PC-9 (cell line): ENCODE measurements at regions not wholly inside any gene's neighbourhood (a gene's known extent, or its start where the extent isn't known, plus 50 kb on each side); places are given as distances from the start of the nearest gene placed in this dataset.

ENCODE experiments used
- BruUV-seq: library from RNA; stranded (reverse); fragments of 400-500 nt; replicated peaks from 2 replicates; lab custom pipeline; 2021; lab: Mats Ljungman, UMichigan
- CTCF ChIA-PET: fragments of 300-600 bp; sonication (Branson Sonifier 250); formaldehyde crosslinking; loops from one replicate; lab custom pipeline; 2022; ENCODE audit warnings: antibody characterized with exemption; lab: Charles Lee
- POLR2A ChIA-PET: fragments of 300-600 bp; sonication (Branson Sonifier 250); formaldehyde crosslinking; loops from one replicate; lab custom pipeline; 2022; ENCODE audit warnings: antibody characterized with exemption; ENCODE audit not compliant: unreplicated experiment; lab: Charles Lee
- DNase-seq, 2 experiments: peaks; one replicate each; pipeline versions ENCODE4 v3.0.0 to v3.0.0-alpha.2; 2015 to 2022; ENCODE audit warnings: mixed read lengths in 1 of 2
- H2AFZ ChIP-seq: fragments of 200-600 bp; sonication (generic); 2 replicates; pipeline ENCODE4 v1.8.1; 2017; ENCODE audit warnings: antibody characterized with exemption
- H3F3A ChIP-seq: fragments of 200-600 bp; sonication (generic); 2 replicates; pipeline ENCODE4 v1.8.1; 2017; ENCODE audit warnings: antibody characterized with exemption, mild to moderate bottlenecking, low read depth; ENCODE audit not compliant: insufficient read depth
- H3K27ac ChIP-seq: fragments of 200-600 bp; sonication (generic); 2 replicates; pipeline ENCODE4 v1.6.1; 2016; ENCODE audit warnings: mixed run types
- H3K27me3 ChIP-seq: fragments of 200-600 bp; sonication (generic); 2 replicates; pipeline ENCODE4 v1.6.1; 2016; ENCODE audit warnings: low read depth, mixed run types; ENCODE audit not compliant: insufficient read depth
- H3K36me3 ChIP-seq: fragments of 200-600 bp; sonication (generic); 2 replicates; pipeline ENCODE4 v1.6.1; 2016; ENCODE audit warnings: low read depth, mixed run types
- H3K4me1 ChIP-seq: fragments of 200-600 bp; sonication (generic); replicated peaks from 2 replicates; pipeline ENCODE4 v1.6.1; 2016; ENCODE audit warnings: mixed run types; ENCODE audit not compliant: insufficient read depth
- H3K4me2 ChIP-seq: fragments of 200-600 bp; sonication (generic); 2 replicates; pipeline ENCODE4 v1.6.1; 2017; ENCODE audit warnings: mixed run types
- H3K4me3 ChIP-seq: fragments of 200-600 bp; sonication (generic); 2 replicates; pipeline ENCODE4 v1.6.1; 2016; ENCODE audit warnings: mixed run types
- H3K79me2 ChIP-seq: fragments of 200-600 bp; sonication (generic); 2 replicates; pipeline ENCODE4 v1.6.1; 2017; ENCODE audit warnings: low read depth, mixed run types
- H3K9me2 ChIP-seq: fragments of 200-600 bp; sonication (generic); 2 replicates; pipeline ENCODE4 v1.8.1; 2017; ENCODE audit warnings: mild to moderate bottlenecking; ENCODE audit not compliant: insufficient read depth
- H3K9me3 ChIP-seq: fragments of 200-600 bp; sonication (generic); 2 replicates; pipeline ENCODE4 v1.8.1; 2016; ENCODE audit warnings: low read depth; ENCODE audit not compliant: insufficient read depth
- H4K20me1 ChIP-seq: fragments of 200-600 bp; sonication (generic); 2 replicates; pipeline ENCODE4 v1.8.1; 2017; ENCODE audit not compliant: insufficient read depth
- EZH2 ChIP-seq: fragments of 200-600 bp; sonication (generic); IDR thresholded peaks from 2 replicates; pipeline ENCODE4 v1.8.0; 2017; ENCODE audit warnings: antibody characterized with exemption, low read depth
- intact Hi-C: fragments of 100-400 bp; cut with micrococcal nuclease; formaldehyde crosslinking; loops from one replicate; pipeline ENCODE4 v1.10.0; 2022; ENCODE audit not compliant: unreplicated experiment
- TF ChIP-seq, protein P1 (sequence below): fragments of 200-600 bp; sonication (generic); conservative IDR thresholded peaks from 2 replicates; pipeline ENCODE4 v1.6.1; 2017; ENCODE audit warnings: mixed run types, antibody characterized with exemption, mild to moderate bottlenecking, moderate library complexity

GRCh38 chr20:17171746-17172280 is 55.0 kb upstream of the PCSK2 start:
- TF ChIP-seq EZH2, result no peak
- TF ChIP-seq, protein P1, sequence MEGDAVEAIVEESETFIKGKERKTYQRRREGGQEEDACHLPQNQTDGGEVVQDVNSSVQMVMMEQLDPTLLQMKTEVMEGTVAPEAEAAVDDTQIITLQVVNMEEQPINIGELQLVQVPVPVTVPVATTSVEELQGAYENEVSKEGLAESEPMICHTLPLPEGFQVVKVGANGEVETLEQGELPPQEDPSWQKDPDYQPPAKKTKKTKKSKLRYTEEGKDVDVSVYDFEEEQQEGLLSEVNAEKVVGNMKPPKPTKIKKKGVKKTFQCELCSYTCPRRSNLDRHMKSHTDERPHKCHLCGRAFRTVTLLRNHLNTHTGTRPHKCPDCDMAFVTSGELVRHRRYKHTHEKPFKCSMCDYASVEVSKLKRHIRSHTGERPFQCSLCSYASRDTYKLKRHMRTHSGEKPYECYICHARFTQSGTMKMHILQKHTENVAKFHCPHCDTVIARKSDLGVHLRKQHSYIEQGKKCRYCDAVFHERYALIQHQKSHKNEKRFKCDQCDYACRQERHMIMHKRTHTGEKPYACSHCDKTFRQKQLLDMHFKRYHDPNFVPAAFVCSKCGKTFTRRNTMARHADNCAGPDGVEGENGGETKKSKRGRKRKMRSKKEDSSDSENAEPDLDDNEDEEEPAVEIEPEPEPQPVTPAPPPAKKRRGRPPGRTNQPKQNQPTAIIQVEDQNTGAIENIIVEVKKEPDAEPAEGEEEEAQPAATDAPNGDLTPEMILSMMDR, result no peak
- intact Hi-C loops, result no loop called here
- Histone ChIP-seq H3K4me2 (no peak overlapping the region), H3F3A (no peaks in the 10 kb centered on the region), H2AFZ (no peak overlapping the region), H3K4me3 (no peak overlapping the region), H4K20me1 (no peaks in the 10 kb centered on the region; the same call in 1 of the 2 replicates), H3K27ac (no peak overlapping the region), H3K9me3 (no peaks in the 10 kb centered on the region), H3K36me3 (no peaks in the 10 kb centered on the region), H3K4me1 (no peaks in the 10 kb centered on the region), H3K27me3 (peaks cover 30% of the 10 kb centered on the region), H3K79me2 (no peaks in the 10 kb centered on the region), H3K9me2 (no peaks in the 10 kb centered on the region)
- BruUV-seq, result no TSS peak
- ChIA-PET CTCF (no interaction called here), POLR2A (no interaction called here)
- peak in 1 of 2 experiments; percentile 39 for DNase-seq

GRCh38 chr20:17172836-17173516 is 53.9 kb upstream of the PCSK2 start:
- CTCF ChIA-PET, result no interaction called here
- Histone ChIP-seq H3K4me3 (no peak overlapping the region), H3K4me1 (no peaks in the 10 kb centered on the region), H3K36me3 (no peaks in the 10 kb centered on the region), H2AFZ (no peak overlapping the region), H3K27ac (no peak overlapping the region), H3F3A (no peaks in the 10 kb centered on the region), H3K79me2 (no peaks in the 10 kb centered on the region), H3K4me2 (no peak overlapping the region), H3K9me3 (no peaks in the 10 kb centered on the region), H4K20me1 (no peaks in the 10 kb centered on the region), H3K9me2 (no peaks in the 10 kb centered on the region), H3K27me3 (peaks cover 20% of the 10 kb centered on the region)
- POLR2A ChIA-PET, result interaction anchor here (0.5 kb wide), 1 partner anchor 510 kb away, joined by 4 read pairs; no protein-coding TSS in a partner anchor
- intact Hi-C loops, result no loop called here
- BruUV-seq, result no TSS peak
- TF ChIP-seq EZH2, result no peak
- TF ChIP-seq, protein P1, result no peak
- DNase-seq, result no peak
